ENCODE measurements at regions not wholly inside any gene's neighbourhood (a gene's known extent, or its start where the extent isn't known, plus 50 kb on each side); places are given as distances from the start of the nearest gene placed in this dataset.

- H3K27me3 Mint-ChIP-seq (ENCODE audit: low read depth) = no peaks in the 10 kb centered on the region
- no peak overlapping the region for H4K8ac ChIP-seq (replicated peaks; ENCODE audit: insufficient read length, low read depth, low read length)
- no peak overlapping the region for H3K9ac ChIP-seq (ENCODE audit: extremely low read depth, insufficient read length, low read length)
- H3K56ac ChIP-seq (ENCODE audit: insufficient read length, low read depth, low read length) = no peak overlapping the region
- peaks cover 3% of the 10 kb centered on the region for H3K9me3 ChIP-seq (ENCODE audit: control insufficient read depth, low read depth, low read length)
- H4K20me1 ChIP-seq (ENCODE audit: control insufficient read depth, insufficient read depth, insufficient read length) = no peaks in the 10 kb centered on the region
- H4K5ac ChIP-seq (ENCODE audit: insufficient read length, low read depth, low read length) = no peak overlapping the region
- H3K18ac ChIP-seq (ENCODE audit: insufficient read length, low read depth, low read length) = no peak overlapping the region
- H2BK15ac ChIP-seq (ENCODE audit: low read depth, low read length) = no peak overlapping the region
- H3K4me2 ChIP-seq (ENCODE audit: insufficient read depth, insufficient read length, low read length) = no peak overlapping the region
- peaks cover 2 to 5% of the 10 kb centered on the region in 2 experiments; a peak in 3 of 5 replicates for H3K9me3 Mint-ChIP-seq
- no peak for DNase-seq
- no peak overlapping the region; a peak in 1 of 7 replicates for H3K27ac Mint-ChIP-seq
- H3K79me2 ChIP-seq (ENCODE audit: insufficient read depth, low read length) = no peaks in the 10 kb centered on the region
- TF ChIP-seq CTCF (conservative IDR thresholded peaks at IDR 0.05) = no peak
- peaks cover 6 to 12% of the 10 kb centered on the region in 2 experiments; a peak in 3 of 4 replicates for H3K4me1 Mint-ChIP-seq
- H3K23me2 ChIP-seq (ENCODE audit: insufficient read length, low read depth, low read length, poor library complexity, severe bottlenecking) = no peaks in the 10 kb centered on the region
- H3K14ac ChIP-seq (ENCODE audit: insufficient read depth, low read length) = no peak overlapping the region
- H2BK12ac ChIP-seq (ENCODE audit: insufficient read length, low read depth, low read length) = no peak overlapping the region
- no peak overlapping the region for H3K4me3 Mint-ChIP-seq
- no peaks in the 10 kb centered on the region for H3K27me3 ChIP-seq (ENCODE audit: insufficient read depth, low read length)
- WGBS (ENCODE audit: extremely low coverage, insufficient read length, low lambda C conversion rate) = no CpG with 5 or more reads among the region's 10 CpGs
- no peak overlapping the region for H3K4ac ChIP-seq (ENCODE audit: low read depth, low read length)
- H3K4me1 ChIP-seq (ENCODE audit: insufficient read depth, low read length) = no peaks in the 10 kb centered on the region
- H3T11ph ChIP-seq (ENCODE audit: low read length) = no peak overlapping the region
- no peak overlapping the region for H2BK120ac ChIP-seq (ENCODE audit: low read depth, low read length, poor library complexity, severe bottlenecking)
- no peak overlapping the region for H4K91ac ChIP-seq (ENCODE audit: insufficient read length, low read depth, low read length)
- no peak overlapping the region for H3K27ac ChIP-seq (ENCODE audit: insufficient read length, low read depth, low read length)
- peaks cover 0 to 4% (median 3%) of the 10 kb centered on the region in 3 experiments; a peak in 2 of 7 replicates for H3K36me3 Mint-ChIP-seq (ENCODE audit: insufficient read depth in 1 of 3, low read depth in 3 of 3)
- H3K23ac ChIP-seq (ENCODE audit: insufficient read length, low read depth, low read length) = no peak overlapping the region
- H2BK20ac ChIP-seq (ENCODE audit: low read depth, low read length, poor library complexity, severe bottlenecking) = no peak overlapping the region
- H2AFZ ChIP-seq (ENCODE audit: low read length) = no peak overlapping the region
- H3K79me1 ChIP-seq (ENCODE audit: insufficient read depth, low read depth, low read length, poor library complexity, severe bottlenecking) = no peaks in the 10 kb centered on the region
- no peak overlapping the region for H2BK5ac ChIP-seq (ENCODE audit: insufficient read length, low read length)
- H2AK5ac ChIP-seq (ENCODE audit: insufficient read length, low read length) = no peak overlapping the region
Measured at GRCh38 chr13:80235166-80235966, 105.6 kb downstream of the SPRY2 start.
